LNCaP clone FGC (cell line): ENCODE measurements at regions not wholly inside any gene's neighbourhood (a gene's known extent, or its start where the extent isn't known, plus 50 kb on each side); places are given as distances from the start of the nearest gene placed in this dataset.

Source experiments
- DNase-seq: peaks from one replicate; pipeline ENCODE4 v3.0.0-alpha.2; 2011; ENCODE audit warnings: low read depth
- H3K4me3 ChIP-seq: 2 replicates; pipeline ENCODE4 v1.5.1; 2011; ENCODE audit warnings: mild to moderate bottlenecking, low read depth, low read length, control low read depth
- TF ChIP-seq, protein P1 (sequence below): IDR thresholded peaks from 2 replicates; pipeline ENCODE4 v1.5.1; 2012; ENCODE audit warnings: mild to moderate bottlenecking; ENCODE audit not compliant: control insufficient read depth, insufficient read depth; ENCODE audit errors: extremely low read depth

DNA sequence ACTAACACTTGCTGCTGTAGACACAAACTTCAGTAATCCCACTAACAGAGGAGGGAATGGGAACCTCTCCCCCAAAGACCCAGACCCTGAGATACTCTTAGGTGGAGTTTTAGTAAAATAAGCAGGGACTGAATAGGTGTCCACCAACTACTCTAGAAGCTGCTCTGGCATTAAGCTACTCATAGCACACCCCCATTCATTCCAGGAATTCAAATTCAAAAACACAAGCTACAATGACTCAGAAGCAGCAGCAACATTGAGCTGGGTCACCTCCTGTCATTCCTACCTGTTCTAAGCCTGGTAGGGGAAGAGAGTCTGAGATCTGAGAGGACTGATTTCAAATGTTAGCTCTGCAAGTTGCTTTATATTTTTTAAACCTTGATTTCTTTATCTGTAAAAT, 135.4 kb upstream of the FRMPD4 start:
- DNase-seq = no peak
- H3K4me3 ChIP-seq = no peak overlapping the region
- TF ChIP-seq, protein P1, sequence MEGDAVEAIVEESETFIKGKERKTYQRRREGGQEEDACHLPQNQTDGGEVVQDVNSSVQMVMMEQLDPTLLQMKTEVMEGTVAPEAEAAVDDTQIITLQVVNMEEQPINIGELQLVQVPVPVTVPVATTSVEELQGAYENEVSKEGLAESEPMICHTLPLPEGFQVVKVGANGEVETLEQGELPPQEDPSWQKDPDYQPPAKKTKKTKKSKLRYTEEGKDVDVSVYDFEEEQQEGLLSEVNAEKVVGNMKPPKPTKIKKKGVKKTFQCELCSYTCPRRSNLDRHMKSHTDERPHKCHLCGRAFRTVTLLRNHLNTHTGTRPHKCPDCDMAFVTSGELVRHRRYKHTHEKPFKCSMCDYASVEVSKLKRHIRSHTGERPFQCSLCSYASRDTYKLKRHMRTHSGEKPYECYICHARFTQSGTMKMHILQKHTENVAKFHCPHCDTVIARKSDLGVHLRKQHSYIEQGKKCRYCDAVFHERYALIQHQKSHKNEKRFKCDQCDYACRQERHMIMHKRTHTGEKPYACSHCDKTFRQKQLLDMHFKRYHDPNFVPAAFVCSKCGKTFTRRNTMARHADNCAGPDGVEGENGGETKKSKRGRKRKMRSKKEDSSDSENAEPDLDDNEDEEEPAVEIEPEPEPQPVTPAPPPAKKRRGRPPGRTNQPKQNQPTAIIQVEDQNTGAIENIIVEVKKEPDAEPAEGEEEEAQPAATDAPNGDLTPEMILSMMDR = no peak

DNA sequence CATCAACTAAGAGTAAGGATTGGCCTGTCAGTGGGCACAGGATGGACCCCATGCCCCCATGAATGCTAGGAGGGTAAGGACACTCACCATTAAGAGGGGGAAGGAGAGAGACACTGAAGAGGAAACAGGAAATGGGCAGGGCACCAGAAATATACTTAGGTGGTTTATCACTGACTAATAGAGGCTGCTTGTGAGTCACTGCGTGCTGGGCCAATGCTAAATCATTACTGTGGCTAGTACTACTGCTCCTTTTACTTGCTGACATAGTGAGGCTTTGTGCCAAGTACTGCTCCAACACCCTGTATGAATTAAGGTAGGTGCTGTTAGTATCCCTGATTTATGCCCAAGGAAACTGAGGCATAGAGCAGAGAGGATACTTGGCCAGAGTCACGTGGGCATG, 130.4 kb upstream of the FRMPD4 start:
- H3K4me3 ChIP-seq = no peak overlapping the region
- no peak for DNase-seq
- TF ChIP-seq, protein P1 = no peak

DNA sequence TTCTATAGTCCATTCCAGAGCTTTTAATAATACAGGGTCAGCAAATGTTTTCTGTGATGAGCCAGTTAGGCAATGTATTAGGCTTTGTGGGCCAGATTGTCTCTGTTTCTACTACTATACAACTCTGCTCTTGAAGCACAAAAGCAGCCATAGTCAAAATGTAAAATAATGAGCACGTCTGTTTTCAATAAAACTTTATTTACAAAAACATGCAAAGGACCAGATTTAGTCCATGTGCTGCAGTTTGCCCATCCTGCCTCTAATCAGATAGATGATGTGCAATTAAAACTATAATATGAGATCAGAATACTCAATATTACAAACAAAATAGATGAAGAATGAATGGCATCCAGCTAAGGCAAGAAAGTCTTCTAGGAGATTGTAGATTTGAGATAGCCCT, 127.8 kb upstream of the FRMPD4 start:
- no peak for DNase-seq
- TF ChIP-seq, protein P1 = no peak
- no peak overlapping the region for H3K4me3 ChIP-seq

DNA sequence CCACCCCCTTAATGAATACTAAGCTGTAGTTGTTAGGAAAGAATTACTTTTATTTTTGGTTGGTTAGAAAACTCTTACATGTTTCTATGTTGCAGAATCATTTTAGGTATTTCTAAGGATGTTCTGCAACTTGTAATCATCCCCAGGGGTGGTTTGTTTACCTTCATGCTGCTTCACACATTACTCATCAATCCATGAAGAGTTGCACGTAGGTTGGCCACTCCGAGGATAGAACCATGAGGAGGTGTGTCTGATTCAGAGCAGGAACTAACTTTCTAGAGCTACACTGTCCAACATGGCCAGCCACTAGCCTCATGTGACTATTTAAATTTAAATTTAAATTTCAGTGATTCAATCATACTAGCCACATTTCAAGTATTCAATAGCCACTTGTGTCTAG, 127.2 kb upstream of the FRMPD4 start:
- TF ChIP-seq, protein P1 = no peak
- H3K4me3 ChIP-seq = no peak overlapping the region
- DNase-seq = no peak

DNA sequence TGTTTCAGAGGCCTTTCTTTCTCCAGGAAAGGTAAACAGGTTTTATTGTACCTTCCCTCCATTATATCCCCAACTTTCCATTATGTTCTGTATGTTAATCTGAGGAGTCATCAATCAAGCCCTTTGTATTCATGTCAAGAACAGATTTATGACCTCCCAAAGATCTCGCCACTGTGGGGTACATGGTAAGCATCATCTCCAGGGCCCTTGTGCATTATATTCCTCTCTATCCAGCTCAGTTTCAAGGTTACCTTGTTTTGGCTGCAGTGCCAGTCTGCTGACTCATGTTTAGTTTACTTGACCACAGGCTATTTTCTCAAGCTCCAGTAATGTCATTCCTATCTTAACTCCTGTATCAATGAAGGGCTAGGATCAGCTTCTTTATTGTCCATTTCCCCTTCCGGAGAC, 125.1 kb upstream of the FRMPD4 start:
- TF ChIP-seq, protein P1 = no peak
- DNase-seq = no peak
- no peak overlapping the region for H3K4me3 ChIP-seq

DNA sequence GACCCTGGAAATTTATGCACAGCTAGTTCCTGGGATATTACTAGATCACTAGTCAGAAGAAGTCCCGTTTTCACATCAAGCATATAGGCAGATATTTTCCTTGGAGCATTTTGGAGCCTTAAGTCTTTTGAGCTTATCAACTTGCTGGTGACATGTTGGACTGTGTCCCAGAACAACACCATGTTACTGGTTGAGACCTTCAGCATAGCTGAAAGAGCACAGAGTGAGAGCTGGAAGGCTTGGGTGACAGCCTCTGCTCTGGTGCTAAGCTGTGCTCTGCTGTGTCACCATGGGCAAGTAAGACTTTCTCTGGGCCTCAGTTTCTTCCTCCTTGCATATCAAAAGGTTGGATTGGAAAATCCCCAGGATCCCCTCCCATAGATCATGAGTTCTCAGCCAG, 116.6 kb upstream of the FRMPD4 start:
- no peak for DNase-seq
- TF ChIP-seq, protein P1 = no peak
- no peak overlapping the region for H3K4me3 ChIP-seq

DNA sequence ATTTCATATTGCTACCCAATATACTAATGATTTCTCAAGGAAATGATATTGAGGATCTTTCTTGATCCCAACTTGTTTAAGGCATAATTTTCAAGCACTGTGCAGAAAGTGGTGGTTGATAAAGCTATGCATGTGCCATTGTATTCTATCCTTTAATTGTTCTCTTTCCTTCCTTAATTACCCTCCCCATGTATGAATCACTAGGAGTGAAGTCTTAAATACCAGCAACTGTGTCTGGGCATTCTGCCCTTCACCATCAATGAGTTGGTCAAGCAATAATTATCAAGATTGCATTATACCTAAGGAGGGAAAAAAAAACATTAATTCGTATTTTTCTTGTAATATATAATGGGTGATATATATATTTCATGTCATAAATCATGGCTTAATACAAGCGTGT, 111.8 kb upstream of the FRMPD4 start:
- no peak overlapping the region for H3K4me3 ChIP-seq
- DNase-seq = no peak
- TF ChIP-seq, protein P1 = no peak
